Breast epithelium (tissue), 4 donors: ENCODE measurements at regions not wholly inside any gene's neighbourhood (a gene's known extent, or its start where the extent isn't known, plus 50 kb on each side); places are given as distances from the start of the nearest gene placed in this dataset.
"Not testable (repeated sequence)": the region's sequence is repeated elsewhere in the genome, so short reads cannot be mapped to it uniquely, and the experiment has no call there.

ENCODE experiments used
- DNase-seq, 2 donors: peaks; one replicate each; pipeline ENCODE4 v3.0.0-alpha.2; 2019; ENCODE audit warnings: low spot score in 2 of 2
- H3K27ac ChIP-seq, 2 donors: fragments of 200-600 bp; sonication (generic) in 1 of 2; one replicate each; pipeline ENCODE4 v1.5.1; 2016 to 2019; ENCODE audit warnings: mild to moderate bottlenecking in 1 of 2
- H3K27me3 ChIP-seq, 2 donors: fragments of 200-600 bp; sonication (generic) in 1 of 2; one replicate each; pipeline versions ENCODE4 v1.5.1 to v1.6.0; 2017 to 2019; ENCODE audit warnings: control low read depth in 1 of 2, mild to moderate bottlenecking in 1 of 2
- H3K36me3 ChIP-seq: fragments of 200-600 bp; one replicate; pipeline ENCODE4 v1.5.1; 2019
- H3K4me1 ChIP-seq, 2 donors: fragments of 200-600 bp; sonication (generic); one replicate each; pipeline ENCODE4 v1.5.1; 2016 to 2019; ENCODE audit warnings: control low read depth in 1 of 2
- H3K4me3 ChIP-seq, 3 donors: fragments of 200-600 bp; sonication (generic); 1 replicate in 2 of 3; 2 replicates in 1 of 3; pipeline ENCODE4 v1.5.1; 2016 to 2019; ENCODE audit warnings: mild to moderate bottlenecking in 3 of 3, moderate library complexity in 2 of 3
- H3K9me3 ChIP-seq, 2 donors: fragments of 200-600 bp; sonication (generic) in 1 of 2; one replicate each; pipeline ENCODE4 v1.5.1; 2016 to 2019; ENCODE audit warnings: control low read depth in 1 of 2
- CTCF ChIP-seq, 3 donors: fragments of 450-650 bp; IDR thresholded peaks; one replicate each; pipeline ENCODE4 v1.5.1; 2016 to 2017; ENCODE audit warnings: antibody characterized with exemption in 3 of 3, mild to moderate bottlenecking in 3 of 3, moderate library complexity in 3 of 3
- POLR2A ChIP-seq: fragments of 450-650 bp; IDR thresholded peaks from one replicate; pipeline ENCODE4 v1.6.1; 2016; ENCODE audit warnings: antibody characterized with exemption, mild to moderate bottlenecking, moderate library complexity
- POLR2AphosphoS5 ChIP-seq, 3 donors: sonication (generic); formaldehyde crosslinking; IDR thresholded peaks; one replicate each; pipeline ENCODE4 v1.6.1; 2017; ENCODE audit warnings: antibody characterized with exemption in 3 of 3
- intact Hi-C: fragments of 100-400 bp; cut with DNase I; formaldehyde crosslinking; loops from one replicate; pipeline ENCODE4 v1.15.1; 2023; ENCODE audit warnings: low total_unique reads

DNA sequence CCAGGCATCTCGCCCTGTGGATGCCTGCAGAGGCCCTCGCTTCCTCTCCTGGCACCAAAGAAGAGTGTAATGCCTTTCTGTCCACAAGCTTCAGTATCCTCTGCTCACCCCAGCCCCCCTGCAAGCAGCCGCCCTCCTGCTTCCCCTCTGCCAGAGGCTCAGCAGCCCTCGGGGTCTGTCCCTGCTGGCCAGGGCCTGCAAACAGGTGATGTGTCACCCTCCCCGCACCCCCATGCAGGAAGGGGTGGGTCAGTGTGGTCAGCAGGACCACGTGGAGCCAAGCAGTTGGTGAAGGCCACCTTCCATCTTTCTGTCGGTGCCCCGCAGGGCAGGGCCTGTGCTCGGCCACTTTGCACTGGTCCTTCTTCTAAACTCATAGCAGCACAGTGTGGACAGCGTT lies 129.9 kb upstream of the CIBAR2 start:
- Histone ChIP-seq H3K4me1 (no peaks in the 10 kb centered on the region), H3K27me3 (no peaks in the 10 kb centered on the region), H3K9me3 (no peaks in the 10 kb centered on the region), H3K4me3 (no peak overlapping the region), H3K36me3 (no peaks in the 10 kb centered on the region), H3K27ac (no peak overlapping the region)
- intact Hi-C loops: loop anchor here (10.0 kb wide), 1 partner anchor 127 kb away; the partner anchor contains the start of gene CIBAR2
- TF ChIP-seq CTCF (IDR thresholded peaks at IDR 0.05) (no peak), POLR2AphosphoS5 (IDR thresholded peaks at IDR 0.05) (no peak), POLR2A (no peak)
- DNase-seq: no peak

- Histone ChIP-seq H3K27me3 (no peaks in the 10 kb centered on the region), H3K27ac (no peak overlapping the region), H3K36me3 (no peaks in the 10 kb centered on the region), H3K4me3 (no peak overlapping the region), H3K4me1 (no peaks in the 10 kb centered on the region), H3K9me3 (no peaks in the 10 kb centered on the region)
- no peak for DNase-seq
- intact Hi-C loops: loop anchor here (1.0 to 10.0 kb wide), 2 partner anchors 23 to 129 kb away; partner anchors contain the start of gene CIBAR2
- TF ChIP-seq POLR2AphosphoS5 (IDR thresholded peaks at IDR 0.05) (no peak), CTCF (IDR thresholded peaks at IDR 0.05) (no peak), POLR2A (no peak)
Observed at GRCh38 chr16:85243308-85243707, 131.0 kb upstream of the CIBAR2 start.

DNA sequence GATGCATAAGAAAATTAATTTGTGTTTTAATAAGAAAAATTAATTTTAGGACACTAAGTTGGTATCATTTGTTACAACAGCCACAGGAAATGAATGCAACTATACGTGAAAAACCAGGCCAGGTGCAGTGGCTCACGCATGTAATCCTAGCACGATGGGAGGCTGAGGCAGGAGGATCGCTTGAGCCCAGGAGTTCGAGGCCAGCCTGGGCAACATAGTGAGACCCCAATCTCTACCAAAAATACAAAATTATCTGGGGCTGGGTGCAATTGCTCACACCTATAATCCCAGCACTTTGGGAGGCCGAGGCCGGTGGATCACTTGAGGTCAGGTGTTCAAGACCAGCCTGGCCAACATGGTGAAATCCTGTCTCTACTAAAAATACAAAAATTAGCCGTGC lies 132.2 kb upstream of the CIBAR2 start:
- not testable (repeated sequence) for H3K4me3 ChIP-seq, H3K9me3 ChIP-seq, H3K27me3 ChIP-seq, DNase-seq, H3K4me1 ChIP-seq, H3K36me3 ChIP-seq, H3K27ac ChIP-seq
- intact Hi-C loops: loop anchor here (10.0 kb wide), 1 partner anchor 130 kb away; the partner anchor contains the start of gene CIBAR2

DNA sequence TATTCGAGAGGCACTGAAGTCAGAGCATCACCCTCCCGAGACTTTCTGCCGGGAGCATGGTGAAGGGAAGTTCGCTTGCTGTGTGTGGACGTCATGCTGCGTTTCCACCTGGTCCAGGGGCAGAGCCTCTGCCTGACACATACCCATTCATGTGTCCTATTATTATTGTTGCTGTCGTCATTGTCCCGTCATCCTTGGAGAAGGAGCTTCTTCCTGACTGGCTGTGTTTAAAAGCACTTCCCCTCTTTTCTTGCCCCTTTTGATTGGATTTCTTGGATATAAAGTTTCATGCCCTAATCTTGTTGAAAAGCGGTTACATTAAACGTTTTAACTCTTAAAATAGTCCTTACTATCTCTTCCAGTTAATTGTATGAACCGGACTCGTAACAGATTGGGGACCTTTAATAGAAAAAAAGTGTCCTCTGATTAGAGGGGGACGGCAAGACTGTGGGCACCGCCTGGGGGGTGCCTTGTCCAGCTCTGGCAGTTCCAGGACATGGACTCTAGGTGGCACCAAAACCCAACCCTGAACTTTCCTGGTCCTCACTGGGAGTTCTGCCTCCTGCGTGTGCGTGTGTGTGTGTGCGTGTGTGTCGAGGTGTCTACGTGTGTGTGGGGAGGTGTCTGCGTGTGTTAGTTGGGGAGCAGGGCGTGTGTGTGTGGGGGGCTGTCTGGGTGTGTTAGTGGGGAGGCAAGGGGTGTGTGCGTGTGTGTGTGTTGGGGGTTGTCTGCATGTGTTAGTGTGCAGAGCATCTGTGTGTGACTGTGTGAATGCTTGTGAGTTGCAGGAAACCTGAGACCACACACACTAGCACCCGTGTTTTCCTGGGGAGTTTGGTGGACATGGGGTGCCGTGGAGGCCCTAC lies 133.3 kb upstream of the CIBAR2 start:
- H3K4me1 ChIP-seq: no peaks in the 10 kb centered on the region
- no peak overlapping the region for H3K27ac ChIP-seq
- H3K9me3 ChIP-seq: no peaks in the 10 kb centered on the region
- peak in 1 of 2 donors; percentile 27 for DNase-seq
- no peaks in the 10 kb centered on the region for H3K36me3 ChIP-seq
- no peaks in the 10 kb centered on the region for H3K27me3 ChIP-seq
- no peak overlapping the region for H3K4me3 ChIP-seq
- intact Hi-C loops: loop anchor here (10.0 kb wide), 1 partner anchor 131 kb away; the partner anchor contains the start of gene CIBAR2
- TF ChIP-seq POLR2A (no peak), CTCF (IDR thresholded peaks at IDR 0.05) (peak; percentile 52 to 86 (median 81)), POLR2AphosphoS5 (IDR thresholded peaks at IDR 0.05) (no peak)

GRCh38 chr16:85246473-85246872 lies 134.2 kb upstream of the CIBAR2 start:
- Histone ChIP-seq H3K4me1 (no peaks in the 10 kb centered on the region), H3K9me3 (no peaks in the 10 kb centered on the region), H3K27ac (no peak overlapping the region), H3K27me3 (no peaks in the 10 kb centered on the region), H3K36me3 (no peaks in the 10 kb centered on the region), H3K4me3 (no peak overlapping the region)
- intact Hi-C loops: loop anchor here (10.0 kb wide), 1 partner anchor 132 kb away; the partner anchor contains the start of gene CIBAR2
- DNase-seq: no peak
- no peak for TF ChIP-seq POLR2AphosphoS5 (IDR thresholded peaks at IDR 0.05)
- no peak for TF ChIP-seq CTCF (IDR thresholded peaks at IDR 0.05)
- no peak for TF ChIP-seq POLR2A
